Endodermal cell (in vitro differentiated cells): ENCODE measurements at regions not wholly inside any gene's neighbourhood (a gene's known extent, or its start where the extent isn't known, plus 50 kb on each side); places are given as distances from the start of the nearest gene placed in this dataset.

Experiments
- DNase-seq: peaks from one replicate; pipeline ENCODE4 v3.0.0-alpha.2; 2017
- H3K27ac ChIP-seq: 2 replicates; pipeline ENCODE4 v1.5.1; 2013; ENCODE audit warnings: mild to moderate bottlenecking, low read depth, low read length, moderate library complexity
- H3K27me3 ChIP-seq: 2 replicates; pipeline ENCODE4 v1.6.1; 2013; ENCODE audit warnings: mild to moderate bottlenecking, low read length, moderate library complexity; ENCODE audit not compliant: insufficient read depth, control insufficient read depth, poor library complexity, severe bottlenecking
- H3K36me3 ChIP-seq: 2 replicates; pipeline ENCODE4 v1.7.0; 2013; ENCODE audit warnings: mild to moderate bottlenecking, low read length, moderate library complexity; ENCODE audit not compliant: control insufficient read depth, insufficient read depth
- H3K4me1 ChIP-seq: one replicate; pipeline ENCODE4 v1.7.0; 2013; ENCODE audit warnings: low read length; ENCODE audit not compliant: control insufficient read depth, insufficient read depth
- H3K4me3 ChIP-seq: 2 replicates; pipeline ENCODE4 v1.5.1; 2013; ENCODE audit warnings: mild to moderate bottlenecking, low read length, moderate library complexity
- H3K9ac ChIP-seq: 2 replicates; pipeline ENCODE4 v1.6.1; 2013; ENCODE audit warnings: mild to moderate bottlenecking, low read length, moderate library complexity; ENCODE audit not compliant: poor library complexity, severe bottlenecking; ENCODE audit errors: extremely low read depth
- H3K9me3 ChIP-seq: 2 replicates; pipeline ENCODE4 v1.6.1; 2013; ENCODE audit warnings: mild to moderate bottlenecking, low read length, moderate library complexity; ENCODE audit not compliant: control insufficient read depth
- H3K27ac Mint-ChIP-seq: 2 replicates; pipeline ENCODE4 v1.8.0; 2020; ENCODE audit warnings: mixed read lengths
- H3K27me3 Mint-ChIP-seq: 2 replicates; pipeline ENCODE4 v1.8.0; 2021; ENCODE audit warnings: mild to moderate bottlenecking, mixed read lengths; ENCODE audit not compliant: insufficient read depth
- H3K36me3 Mint-ChIP-seq: 2 replicates; pipeline ENCODE4 v1.8.0; 2020; ENCODE audit warnings: low read depth, mixed read lengths
- H3K4me1 Mint-ChIP-seq: 2 replicates; pipeline ENCODE4 v1.8.0; 2020; ENCODE audit warnings: mixed read lengths
- H3K4me3 Mint-ChIP-seq: 2 replicates; pipeline ENCODE4 v1.8.0; 2020; ENCODE audit warnings: mild to moderate bottlenecking, moderate library complexity, mixed read lengths
- H3K9me3 Mint-ChIP-seq: 2 replicates; pipeline ENCODE4 v1.8.0; 2020; ENCODE audit warnings: mild to moderate bottlenecking, mixed read lengths
- CTCF ChIP-seq: fragments of 200-600 bp; sonication (generic); conservative IDR thresholded peaks from 2 replicates; pipeline ENCODE4 v1.5.0; 2021; ENCODE audit warnings: antibody characterized with exemption, mild to moderate bottlenecking
- WGBS, 2 experiments: methylation state at CpG; one replicate each; pipeline versions ENCODE4 v1.1.5 to v1.1.7; 2013; ENCODE audit warnings: missing lambda C conversion rate in 2 of 2, mixed read lengths in 1 of 2; ENCODE audit not compliant: insufficient coverage in 1 of 2, insufficient read length in 1 of 2; 5-methylcytosine and 5-hydroxymethylcytosine counted together

GRCh38 chr2:239679755-239680154, 278.9 kb upstream of the HDAC4 start:
- Histone ChIP-seq H3K36me3 (no peaks in the 10 kb centered on the region), H3K27ac (no peak overlapping the region), H3K9me3 (no peaks in the 10 kb centered on the region), H3K4me1 (no peaks in the 10 kb centered on the region), H3K4me3 (no peak overlapping the region), H3K9ac (no peak overlapping the region), H3K27me3 (peaks cover 4% of the 10 kb centered on the region)
- no peaks in the 10 kb centered on the region for H3K4me1 Mint-ChIP-seq
- no peak overlapping the region for H3K4me3 Mint-ChIP-seq
- DNase-seq, result no peak
- H3K27ac Mint-ChIP-seq, result no peak overlapping the region
- peaks cover 2% of the 10 kb centered on the region for H3K9me3 Mint-ChIP-seq
- WGBS, 2 experiments, result 91 to 100% methylated on average over 1 of the region's 1 CpG
- peaks cover 4% of the 10 kb centered on the region for H3K27me3 Mint-ChIP-seq
- H3K36me3 Mint-ChIP-seq, result no peaks in the 10 kb centered on the region
- TF ChIP-seq CTCF, result no peak

DNA sequence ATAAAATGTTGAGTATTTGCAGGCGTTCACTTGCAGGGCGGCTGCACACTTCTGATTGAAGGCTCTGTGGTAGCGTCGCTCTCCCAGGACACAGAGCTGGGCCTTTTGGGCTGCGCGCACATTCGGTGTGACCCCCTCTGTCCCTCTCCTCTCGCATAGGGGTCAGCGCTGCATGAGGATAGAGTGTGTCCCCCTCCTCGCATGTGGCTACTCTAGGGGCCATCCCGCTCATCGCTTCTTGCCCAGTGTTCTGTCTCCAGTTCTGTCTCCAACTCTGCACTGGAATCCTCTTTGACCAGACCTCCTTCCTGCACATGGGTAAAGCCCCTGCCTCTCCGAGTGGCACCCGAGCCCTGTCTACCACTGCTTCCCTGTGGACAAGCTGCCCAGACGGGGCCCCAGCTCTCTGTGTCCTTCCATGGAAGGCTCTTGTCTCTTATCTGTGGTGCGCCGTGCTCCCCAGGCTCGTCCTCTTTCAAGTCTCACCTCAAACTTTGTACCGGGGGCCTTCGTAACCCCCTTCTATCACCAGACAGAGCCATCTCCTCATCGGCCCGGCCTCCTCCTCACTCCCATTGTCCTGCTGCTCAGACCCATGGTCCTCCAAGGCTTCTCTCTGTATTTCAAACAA, 278.0 kb upstream of the HDAC4 start:
- peaks cover 1% of the 10 kb centered on the region for H3K27me3 ChIP-seq
- H3K9ac ChIP-seq, result no peak overlapping the region
- H3K4me3 ChIP-seq, result no peak overlapping the region
- WGBS, 2 experiments, result 92 to 94% methylated on average over 22 of the region's 22 CpGs
- peaks cover 2% of the 10 kb centered on the region for H3K9me3 Mint-ChIP-seq
- H3K27ac ChIP-seq, result no peak overlapping the region
- no peaks in the 10 kb centered on the region for H3K4me1 Mint-ChIP-seq
- no peaks in the 10 kb centered on the region for H3K4me1 ChIP-seq
- no peaks in the 10 kb centered on the region for H3K9me3 ChIP-seq
- no peak overlapping the region for H3K27ac Mint-ChIP-seq
- H3K36me3 ChIP-seq, result no peaks in the 10 kb centered on the region
- no peak overlapping the region for H3K4me3 Mint-ChIP-seq
- peak; percentile 36 for DNase-seq
- peaks cover 4% of the 10 kb centered on the region for H3K27me3 Mint-ChIP-seq
- H3K36me3 Mint-ChIP-seq, result no peaks in the 10 kb centered on the region
- TF ChIP-seq CTCF, result no peak

GRCh38 chr2:239678186-239678490, 277.3 kb upstream of the HDAC4 start:
- no peak overlapping the region for H3K9ac ChIP-seq
- TF ChIP-seq CTCF, result no peak
- no peak for DNase-seq
- no peaks in the 10 kb centered on the region for H3K36me3 ChIP-seq
- peaks cover 3% of the 10 kb centered on the region for H3K27me3 Mint-ChIP-seq
- H3K9me3 Mint-ChIP-seq, result peaks cover 2% of the 10 kb centered on the region
- no peaks in the 10 kb centered on the region for H3K27me3 ChIP-seq
- no peak overlapping the region for H3K27ac Mint-ChIP-seq
- H3K4me3 Mint-ChIP-seq, result no peak overlapping the region
- H3K9me3 ChIP-seq, result no peaks in the 10 kb centered on the region
- no peak overlapping the region for H3K4me3 ChIP-seq
- no peaks in the 10 kb centered on the region for H3K4me1 ChIP-seq
- WGBS, 2 experiments, result 95 to 97% methylated on average over 5 to 8 of the region's 8 CpGs
- no peaks in the 10 kb centered on the region for H3K4me1 Mint-ChIP-seq
- no peaks in the 10 kb centered on the region for H3K36me3 Mint-ChIP-seq
- H3K27ac ChIP-seq, result no peak overlapping the region
